ENCODE measurements at regions not wholly inside any gene's neighbourhood (a gene's known extent, or its start where the extent isn't known, plus 50 kb on each side); places are given as distances from the start of the nearest gene placed in this dataset.

DNA sequence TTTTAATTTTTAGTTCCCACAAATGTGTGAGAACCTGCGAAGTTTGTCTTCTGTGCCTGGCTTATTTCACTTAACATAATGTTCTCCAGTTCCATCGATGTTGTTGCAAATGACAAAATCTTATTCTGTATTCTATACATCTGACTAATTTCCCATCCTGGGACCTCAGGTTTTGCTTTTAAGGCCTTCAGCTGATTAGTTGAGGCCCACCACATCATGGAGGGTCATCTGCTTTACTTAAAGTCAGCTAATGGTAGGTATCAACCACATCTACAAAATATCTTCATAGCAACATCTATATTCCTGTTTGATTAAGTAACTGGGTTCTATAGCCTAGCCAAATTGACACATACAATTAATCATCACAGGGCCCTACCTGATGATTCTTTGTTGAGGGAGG lies 534.0 kb downstream of the EFNB2 start:
- H3K79me2 ChIP-seq (ENCODE audit: control insufficient read depth, low read length) = no peaks in the 10 kb centered on the region

DNA sequence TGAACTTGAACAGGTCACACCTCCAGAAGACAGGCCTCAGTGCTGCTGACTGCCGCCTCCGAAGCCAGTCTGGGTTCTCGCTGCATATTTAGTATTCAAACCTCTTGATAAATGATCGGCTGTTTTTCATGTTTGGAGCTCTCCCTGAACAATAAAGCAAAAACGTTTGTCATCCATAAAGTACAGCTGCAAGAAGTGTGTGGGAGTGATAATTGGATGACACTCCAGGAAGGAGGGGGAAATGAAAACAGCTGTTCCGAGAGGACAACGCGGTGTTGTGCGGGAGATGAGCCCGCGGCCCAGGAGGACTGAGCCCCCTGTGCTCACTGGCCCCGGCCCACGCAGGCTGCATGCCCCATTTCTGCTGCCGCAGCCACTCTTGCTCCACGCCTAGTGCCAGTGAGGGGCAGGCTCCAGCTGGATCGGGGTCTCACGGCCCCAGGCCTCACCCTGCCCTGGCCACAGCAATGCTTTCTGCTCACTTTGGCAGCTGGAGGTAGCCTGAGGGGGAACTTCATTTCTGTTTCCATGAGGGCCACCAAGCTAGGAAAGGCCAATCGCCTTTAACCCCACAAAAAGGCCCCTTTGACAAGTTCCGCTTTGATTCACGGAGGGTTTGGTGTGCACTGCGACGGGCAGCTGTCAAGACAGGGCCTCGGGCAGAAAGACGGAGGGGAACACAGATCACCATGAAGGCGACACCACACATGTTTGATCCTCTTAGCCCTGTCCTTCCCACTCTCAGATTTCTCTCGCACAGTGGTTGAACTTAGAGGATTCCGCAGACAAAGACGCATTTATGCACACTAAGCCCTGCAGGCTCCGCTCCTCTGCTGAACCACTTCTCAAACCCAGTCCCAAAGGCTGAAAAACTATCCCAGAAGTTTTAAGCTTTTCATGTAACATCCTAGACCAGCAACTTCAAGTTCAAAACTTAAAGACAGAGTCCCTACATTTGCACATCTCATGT lies 537.6 kb downstream of the EFNB2 start:
- H3K9me2 ChIP-seq (replicated peaks; ENCODE audit: control insufficient read depth, low read length) = no peaks in the 10 kb centered on the region
- H3F3A ChIP-seq (ENCODE audit: control insufficient read depth, insufficient read depth) = no peaks in the 10 kb centered on the region
- H4K20me1 ChIP-seq (ENCODE audit: control insufficient read depth, insufficient read depth, low read depth, low read length) = no peaks in the 10 kb centered on the region
- no peak overlapping the region for H3K27ac ChIP-seq (ENCODE audit: low read depth, low read length)
- H3K4me2 ChIP-seq (ENCODE audit: low read length) = no peak overlapping the region
- no peaks in the 10 kb centered on the region for H3K79me2 ChIP-seq (ENCODE audit: control insufficient read depth, low read length)
- TF ChIP-seq, protein P1, sequence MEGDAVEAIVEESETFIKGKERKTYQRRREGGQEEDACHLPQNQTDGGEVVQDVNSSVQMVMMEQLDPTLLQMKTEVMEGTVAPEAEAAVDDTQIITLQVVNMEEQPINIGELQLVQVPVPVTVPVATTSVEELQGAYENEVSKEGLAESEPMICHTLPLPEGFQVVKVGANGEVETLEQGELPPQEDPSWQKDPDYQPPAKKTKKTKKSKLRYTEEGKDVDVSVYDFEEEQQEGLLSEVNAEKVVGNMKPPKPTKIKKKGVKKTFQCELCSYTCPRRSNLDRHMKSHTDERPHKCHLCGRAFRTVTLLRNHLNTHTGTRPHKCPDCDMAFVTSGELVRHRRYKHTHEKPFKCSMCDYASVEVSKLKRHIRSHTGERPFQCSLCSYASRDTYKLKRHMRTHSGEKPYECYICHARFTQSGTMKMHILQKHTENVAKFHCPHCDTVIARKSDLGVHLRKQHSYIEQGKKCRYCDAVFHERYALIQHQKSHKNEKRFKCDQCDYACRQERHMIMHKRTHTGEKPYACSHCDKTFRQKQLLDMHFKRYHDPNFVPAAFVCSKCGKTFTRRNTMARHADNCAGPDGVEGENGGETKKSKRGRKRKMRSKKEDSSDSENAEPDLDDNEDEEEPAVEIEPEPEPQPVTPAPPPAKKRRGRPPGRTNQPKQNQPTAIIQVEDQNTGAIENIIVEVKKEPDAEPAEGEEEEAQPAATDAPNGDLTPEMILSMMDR (IDR thresholded peaks at IDR 0.05; ENCODE audit: low read depth, low read length, poor library complexity, severe bottlenecking) = no peak
- TF ChIP-seq EZH2phosphoT487 (IDR thresholded peaks at IDR 0.05; ENCODE audit: borderline replicate concordance, low read length) = no peak
- no peaks in the 10 kb centered on the region for H3K4me1 ChIP-seq (ENCODE audit: control insufficient read depth, low read length)
- H3K27me3 ChIP-seq (ENCODE audit: control insufficient read depth, low read length) = no peaks in the 10 kb centered on the region
- H3K9me3 ChIP-seq (ENCODE audit: control insufficient read depth, insufficient read depth, low read length) = no peaks in the 10 kb centered on the region
- H3K4me3 ChIP-seq (ENCODE audit: low read length) = no peak overlapping the region
- no peaks in the 10 kb centered on the region for H3K36me3 ChIP-seq (ENCODE audit: control insufficient read depth, low read length)

More for the DNA sequence above, 534.0 kb downstream of the EFNB2 start:
- no peak overlapping the region for H3K27ac ChIP-seq (ENCODE audit: low read depth, low read length)
- H3K4me3 ChIP-seq (ENCODE audit: low read length) = no peak overlapping the region
- no peaks in the 10 kb centered on the region for H3F3A ChIP-seq (ENCODE audit: control insufficient read depth, insufficient read depth)
- no peaks in the 10 kb centered on the region for H3K36me3 ChIP-seq (ENCODE audit: control insufficient read depth, low read length)
- no peaks in the 10 kb centered on the region for H3K9me3 ChIP-seq (ENCODE audit: control insufficient read depth, insufficient read depth, low read length)
- H3K27me3 ChIP-seq (ENCODE audit: control insufficient read depth, low read length) = no peaks in the 10 kb centered on the region
- no peaks in the 10 kb centered on the region for H3K4me1 ChIP-seq (ENCODE audit: control insufficient read depth, low read length)
- TF ChIP-seq, protein P1 (IDR thresholded peaks at IDR 0.05; ENCODE audit: low read depth, low read length, poor library complexity, severe bottlenecking) = no peak
- TF ChIP-seq EZH2phosphoT487 (IDR thresholded peaks at IDR 0.05; ENCODE audit: borderline replicate concordance, low read length) = no peak
- no peaks in the 10 kb centered on the region for H3K9me2 ChIP-seq (replicated peaks; ENCODE audit: control insufficient read depth, low read length)
- H4K20me1 ChIP-seq (ENCODE audit: control insufficient read depth, insufficient read depth, low read depth, low read length) = no peaks in the 10 kb centered on the region
- no peak overlapping the region for H3K4me2 ChIP-seq (ENCODE audit: low read length)

DNA sequence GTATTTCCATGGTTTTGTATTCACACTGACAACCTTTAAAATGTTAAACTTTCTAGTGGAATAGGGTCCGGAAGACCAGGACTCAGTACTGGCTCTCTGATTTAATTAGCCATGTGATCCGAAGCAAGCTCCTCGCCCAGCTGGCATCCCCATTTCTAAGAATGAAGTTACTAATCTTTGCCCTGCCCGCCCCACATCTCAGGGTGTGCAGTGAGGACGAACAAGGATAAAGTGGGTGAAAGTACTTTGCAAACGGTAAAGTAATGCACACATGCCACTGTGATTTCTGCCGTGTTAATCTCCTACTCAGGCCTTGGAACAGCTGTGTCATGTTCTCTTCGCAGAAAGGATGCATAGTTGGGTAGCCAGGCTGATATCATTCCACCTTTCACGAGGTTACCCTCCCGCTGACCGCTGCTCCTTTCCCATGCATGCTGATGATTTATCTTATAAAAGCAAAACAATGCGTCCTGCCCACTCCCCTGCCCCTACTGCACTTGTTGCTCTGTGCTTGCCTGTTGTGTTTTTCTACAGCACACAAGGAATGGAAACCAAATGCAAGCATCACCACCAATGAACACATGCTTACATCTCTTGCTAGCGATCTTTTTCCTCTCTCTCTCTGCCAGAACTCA lies 539.0 kb downstream of the EFNB2 start:
- Histone ChIP-seq H3K27ac (ENCODE audit: low read depth, low read length) (no peak overlapping the region), H3K79me2 (ENCODE audit: control insufficient read depth, low read length) (no peaks in the 10 kb centered on the region), H3K4me3 (ENCODE audit: low read length) (no peak overlapping the region), H3K27me3 (ENCODE audit: control insufficient read depth, low read length) (no peaks in the 10 kb centered on the region), H3K9me2 (replicated peaks; ENCODE audit: control insufficient read depth, low read length) (no peaks in the 10 kb centered on the region), H3F3A (ENCODE audit: control insufficient read depth, insufficient read depth) (no peaks in the 10 kb centered on the region), H3K4me1 (ENCODE audit: control insufficient read depth, low read length) (no peaks in the 10 kb centered on the region), H4K20me1 (ENCODE audit: control insufficient read depth, insufficient read depth, low read depth, low read length) (no peaks in the 10 kb centered on the region), H3K9me3 (ENCODE audit: control insufficient read depth, insufficient read depth, low read length) (no peaks in the 10 kb centered on the region), H3K36me3 (ENCODE audit: control insufficient read depth, low read length) (no peaks in the 10 kb centered on the region), H3K4me2 (ENCODE audit: low read length) (no peak overlapping the region)
- TF ChIP-seq, protein P1 (IDR thresholded peaks at IDR 0.05; ENCODE audit: low read depth, low read length, poor library complexity, severe bottlenecking) = no peak
- no peak for TF ChIP-seq EZH2phosphoT487 (IDR thresholded peaks at IDR 0.05; ENCODE audit: borderline replicate concordance, low read length)
